Caco-2 (cell line): ENCODE measurements at regions not wholly inside any gene's neighbourhood (a gene's known extent, or its start where the extent isn't known, plus 50 kb on each side); places are given as distances from the start of the nearest gene placed in this dataset.

Experiments used
- BruUV-seq: library from RNA; stranded (reverse); fragments of 400-500 nt; replicated peaks from 2 replicates; lab custom pipeline; 2021; lab: Mats Ljungman, UMichigan
- CTCF ChIA-PET: fragments of 300-600 bp; sonication (Branson Sonifier 250); formaldehyde crosslinking; loops from one replicate; lab custom pipeline; 2022; ENCODE audit warnings: antibody characterized with exemption; lab: Charles Lee
- POLR2A ChIA-PET: fragments of 300-600 bp; sonication (Branson Sonifier 250); formaldehyde crosslinking; loops from one replicate; lab custom pipeline; 2022; ENCODE audit warnings: antibody characterized with exemption; lab: Charles Lee
- DNase-seq, 2 experiments: peaks; one replicate each; pipeline versions ENCODE4 v3.0.0 to v3.0.0-alpha.2; 2020 to 2022
- H3K27me3 ChIP-seq: replicated peaks from 2 replicates; pipeline ENCODE4 v1.6.0; 2011; ENCODE audit warnings: low read length; ENCODE audit not compliant: control insufficient read depth, insufficient read depth
- H3K36me3 ChIP-seq: 2 replicates; pipeline ENCODE4 v1.5.1; 2011; ENCODE audit warnings: low read length; ENCODE audit not compliant: control insufficient read depth, insufficient read depth
- H3K4me1 ChIP-seq: fragments of 250-450 bp; sonication (Bioruptor Pico); 2 replicates; pipeline ENCODE4 v1.5.1; 2020; ENCODE audit warnings: mild to moderate bottlenecking
- H3K4me3 ChIP-seq: 2 replicates; pipeline ENCODE4 v1.5.1; 2011; ENCODE audit warnings: low read depth, mild to moderate bottlenecking, control low read depth, low read length
- H3K9me3 ChIP-seq: fragments of 250-450 bp; sonication (Bioruptor Pico); 2 replicates; pipeline ENCODE4 v1.5.1; 2020; ENCODE audit warnings: mild to moderate bottlenecking, moderate library complexity
- H3K27ac Mint-ChIP-seq: one replicate; pipeline ENCODE4 v1.8.0; 2022; ENCODE audit warnings: mixed read lengths; ENCODE audit not compliant: unreplicated experiment
- H3K27me3 Mint-ChIP-seq: one replicate; pipeline ENCODE4 v1.8.0; 2022; ENCODE audit warnings: mixed read lengths; ENCODE audit not compliant: insufficient read depth, unreplicated experiment
- H3K36me3 Mint-ChIP-seq: one replicate; pipeline ENCODE4 v1.8.0; 2022; ENCODE audit warnings: mild to moderate bottlenecking, mixed read lengths; ENCODE audit not compliant: insufficient read depth, unreplicated experiment
- H3K4me1 Mint-ChIP-seq: one replicate; pipeline ENCODE4 v1.8.0; 2022; ENCODE audit warnings: low read depth, mixed read lengths; ENCODE audit not compliant: unreplicated experiment
- H3K4me3 Mint-ChIP-seq: one replicate; pipeline ENCODE4 v1.8.0; 2022; ENCODE audit warnings: mild to moderate bottlenecking, moderate library complexity, mixed read lengths; ENCODE audit not compliant: unreplicated experiment
- H3K9me3 Mint-ChIP-seq: one replicate; pipeline ENCODE4 v1.8.0; 2022; ENCODE audit warnings: mixed read lengths; ENCODE audit not compliant: unreplicated experiment
- CTCF ChIP-seq, 2 experiments: fragments of 200-600 bp in 1 of 2; IDR thresholded peaks; 1 replicate in 1 of 2; 2 replicates in 1 of 2; pipeline versions ENCODE4 v1.5.1 to v1.8.0; 2011 to 2022; ENCODE audit warnings: antibody characterized with exemption in 1 of 2, control low read depth in 1 of 2, inconsistent platforms in 1 of 2, low read depth in 1 of 2, low read length in 1 of 2, mild to moderate bottlenecking in 1 of 2, moderate library complexity in 1 of 2; ENCODE audit not compliant: insufficient read depth in 1 of 2, severe bottlenecking in 1 of 2, unreplicated experiment in 1 of 2
- intact Hi-C: fragments of 100-400 bp; cut with micrococcal nuclease; formaldehyde crosslinking; loops from one replicate; pipeline ENCODE4 v1.10.0; 2022; ENCODE audit not compliant: unreplicated experiment

GRCh38 chr9:546235-546634 is 295.3 kb upstream of the DMRT1 start:
- intact Hi-C loops: loop anchor here (2.0 kb wide), 1 partner anchor 159 kb away; no protein-coding TSS in a partner anchor
- Mint-ChIP-seq H3K4me3 (no peak overlapping the region), H3K27ac (no peak overlapping the region), H3K4me1 (peaks cover 27% of the 10 kb centered on the region), H3K27me3 (no peaks in the 10 kb centered on the region), H3K36me3 (peaks cover 58% of the 10 kb centered on the region), H3K9me3 (peaks cover 2% of the 10 kb centered on the region)
- BruUV-seq: no TSS peak
- TF ChIP-seq CTCF (IDR thresholded peaks at IDR 0.05; ENCODE audit: insufficient read depth in 1 of 2, low read depth in 1 of 2, low read length in 1 of 2, severe bottlenecking in 1 of 2, unreplicated experiment in 1 of 2): no peak
- DNase-seq: no peak
- H3K27me3 ChIP-seq: no peaks in the 10 kb centered on the region
- POLR2A ChIA-PET: no interaction called here
- 0 out of 2 replicates have a peak, but pooled peaks cover 4% of the 10 kb centered on the region for H3K4me1 ChIP-seq
- H3K36me3 ChIP-seq: no peaks in the 10 kb centered on the region
- CTCF ChIA-PET: no interaction called here
- H3K4me3 ChIP-seq: no peak overlapping the region
- H3K9me3 ChIP-seq: no peaks in the 10 kb centered on the region

GRCh38 chr9:546797-547223 is 294.7 kb upstream of the DMRT1 start:
- Mint-ChIP-seq H3K4me1 (peaks cover 27% of the 10 kb centered on the region), H3K36me3 (peaks cover 59% of the 10 kb centered on the region), H3K27ac (peak overlapping the region; percentile 35), H3K4me3 (no peak overlapping the region), H3K27me3 (no peaks in the 10 kb centered on the region), H3K9me3 (no peaks in the 10 kb centered on the region)
- Histone ChIP-seq H3K4me1 (0 out of 2 replicates have a peak, but pooled peaks cover 4% of the 10 kb centered on the region), H3K4me3 (no peak overlapping the region), H3K27me3 (no peaks in the 10 kb centered on the region), H3K36me3 (no peaks in the 10 kb centered on the region), H3K9me3 (no peaks in the 10 kb centered on the region)
- CTCF ChIA-PET: no interaction called here
- POLR2A ChIA-PET: no interaction called here
- intact Hi-C loops: loop anchor here (1.0 to 2.0 kb wide), 2 partner anchors 140 to 160 kb away; no protein-coding TSS in a partner anchor
- no TSS peak for BruUV-seq
- TF ChIP-seq CTCF (IDR thresholded peaks at IDR 0.05; ENCODE audit: insufficient read depth in 1 of 2, low read depth in 1 of 2, low read length in 1 of 2, severe bottlenecking in 1 of 2, unreplicated experiment in 1 of 2): peak; percentile 16 to 38
- DNase-seq: peak in 1 of 2 experiments; percentile 17

GRCh38 chr9:547314-547713 is 294.2 kb upstream of the DMRT1 start:
- H3K36me3 Mint-ChIP-seq: peaks cover 59% of the 10 kb centered on the region
- no peak overlapping the region for H3K4me3 ChIP-seq
- no peaks in the 10 kb centered on the region for H3K36me3 ChIP-seq
- H3K27me3 ChIP-seq: no peaks in the 10 kb centered on the region
- no peaks in the 10 kb centered on the region for H3K9me3 Mint-ChIP-seq
- H3K27ac Mint-ChIP-seq: peak overlapping the region; percentile 35
- intact Hi-C loops: loop anchor here (1.0 to 2.0 kb wide), 2 partner anchors 140 to 161 kb away; no protein-coding TSS in a partner anchor
- 0 out of 2 replicates have a peak, but pooled peaks cover 4% of the 10 kb centered on the region for H3K4me1 ChIP-seq
- H3K4me1 Mint-ChIP-seq: peaks cover 27% of the 10 kb centered on the region
- no peak for DNase-seq
- H3K4me3 Mint-ChIP-seq: no peak overlapping the region
- CTCF ChIA-PET: no interaction called here
- H3K27me3 Mint-ChIP-seq: no peaks in the 10 kb centered on the region
- no peaks in the 10 kb centered on the region for H3K9me3 ChIP-seq
- no TSS peak for BruUV-seq
- TF ChIP-seq CTCF (IDR thresholded peaks at IDR 0.05; ENCODE audit: insufficient read depth in 1 of 2, low read depth in 1 of 2, low read length in 1 of 2, severe bottlenecking in 1 of 2, unreplicated experiment in 1 of 2): no peak
- POLR2A ChIA-PET: no interaction called here
